Breast epithelium (tissue), 3 donors: ENCODE measurements at regions not wholly inside any gene's neighbourhood (a gene's known extent, or its start where the extent isn't known, plus 50 kb on each side); places are given as distances from the start of the nearest gene placed in this dataset.

ENCODE experiments used
- CTCF ChIP-seq, 3 donors: fragments of 450-650 bp; IDR thresholded peaks; one replicate each; pipeline ENCODE4 v1.5.1; 2016 to 2017; ENCODE audit warnings: antibody characterized with exemption in 3 of 3, mild to moderate bottlenecking in 3 of 3, moderate library complexity in 3 of 3
- POLR2A ChIP-seq: fragments of 450-650 bp; IDR thresholded peaks from one replicate; pipeline ENCODE4 v1.6.1; 2016; ENCODE audit warnings: antibody characterized with exemption, mild to moderate bottlenecking, moderate library complexity
- POLR2AphosphoS5 ChIP-seq, 3 donors: sonication (generic); formaldehyde crosslinking; IDR thresholded peaks; one replicate each; pipeline ENCODE4 v1.6.1; 2017; ENCODE audit warnings: antibody characterized with exemption in 3 of 3

GRCh38 chr9:31168161-31168560, 1216.3 kb upstream of the ACO1 start:
- TF ChIP-seq POLR2AphosphoS5 (IDR thresholded peaks at IDR 0.05) (no peak), CTCF (IDR thresholded peaks at IDR 0.05) (no peak), POLR2A (no peak)
